Right atrium auricular region (tissue), 2 donors: ENCODE measurements at regions not wholly inside any gene's neighbourhood (a gene's known extent, or its start where the extent isn't known, plus 50 kb on each side); places are given as distances from the start of the nearest gene placed in this dataset.

ENCODE experiments used
- DNase-seq: peaks from one replicate; pipeline ENCODE4 v3.0.0-alpha.2; 2019; ENCODE audit warnings: low spot score
- H3K27ac ChIP-seq, 2 donors: fragments of 200-600 bp; sonication (generic); 1 replicate in 1 of 2; 2 replicates in 1 of 2; pipeline ENCODE4 v1.5.1; 2016 to 2019
- H3K27me3 ChIP-seq, 2 donors: fragments of 200-600 bp; sonication (generic); one replicate each; pipeline versions ENCODE4 v1.5.1 to v1.6.0; 2017 to 2019
- H3K36me3 ChIP-seq: fragments of 200-600 bp; sonication (generic); one replicate; pipeline ENCODE4 v1.5.1; 2016
- H3K4me1 ChIP-seq, 2 donors: fragments of 200-600 bp; sonication (generic); one replicate each; pipeline versions ENCODE4 v1.5.1 to v1.6.0; 2017 to 2019
- H3K4me3 ChIP-seq, 2 donors: fragments of 200-600 bp; sonication (generic); 1 replicate in 1 of 2; 2 replicates in 1 of 2; pipeline ENCODE4 v1.5.1; 2017 to 2019; ENCODE audit warnings: mild to moderate bottlenecking in 1 of 2, moderate library complexity in 1 of 2
- H3K9me3 ChIP-seq, 2 donors: fragments of 200-600 bp; sonication (generic); one replicate each; pipeline ENCODE4 v1.5.1; 2019
- TF ChIP-seq, protein P1 (sequence below), 2 donors: fragments of 200-600 bp; sonication (generic); IDR thresholded peaks; one replicate each; pipeline ENCODE4 v1.5.1; 2019; ENCODE audit warnings: antibody characterized with exemption in 2 of 2

DNA sequence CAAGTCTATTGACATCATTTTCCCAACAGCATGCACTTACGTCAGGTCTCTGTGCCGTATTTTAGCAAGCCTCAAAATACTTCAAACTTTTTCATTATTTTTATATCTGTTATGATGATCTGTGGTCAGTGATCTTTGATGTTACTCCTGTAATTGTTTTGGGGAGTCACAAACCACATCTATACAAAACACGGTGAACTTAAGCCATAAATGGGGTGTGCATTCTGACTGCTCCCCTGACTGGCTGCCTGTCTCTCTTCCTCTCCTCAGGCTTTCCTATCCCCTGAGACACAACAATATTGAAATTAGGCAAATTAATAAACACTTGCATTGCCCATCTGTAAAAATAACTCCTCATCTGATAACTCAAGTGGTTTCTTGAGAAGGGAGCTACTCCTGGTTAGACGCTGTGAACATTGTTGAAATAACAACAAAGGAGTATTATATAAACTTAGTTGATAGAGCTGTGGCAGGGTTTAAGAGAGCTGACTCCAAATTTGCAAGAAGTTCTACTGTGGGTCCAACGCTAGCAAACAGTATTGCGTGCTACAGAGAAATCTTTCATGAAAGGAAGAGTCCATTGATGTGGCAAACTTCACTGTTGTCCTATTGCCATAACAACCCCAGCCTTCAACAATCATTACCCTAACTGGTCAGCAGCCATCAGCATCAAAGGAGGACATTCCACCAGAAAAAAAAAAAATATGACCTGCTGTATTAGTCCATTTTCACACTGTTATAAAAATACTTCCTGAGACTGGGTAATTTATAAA, 105.8 kb upstream of the DSCAM start:
- Histone ChIP-seq H3K27me3 (no peaks in the 10 kb centered on the region), H3K9me3 (no peaks in the 10 kb centered on the region), H3K27ac (no peak overlapping the region), H3K4me1 (no peaks in the 10 kb centered on the region), H3K36me3 (no peaks in the 10 kb centered on the region), H3K4me3 (no peak overlapping the region)
- TF ChIP-seq, protein P1, sequence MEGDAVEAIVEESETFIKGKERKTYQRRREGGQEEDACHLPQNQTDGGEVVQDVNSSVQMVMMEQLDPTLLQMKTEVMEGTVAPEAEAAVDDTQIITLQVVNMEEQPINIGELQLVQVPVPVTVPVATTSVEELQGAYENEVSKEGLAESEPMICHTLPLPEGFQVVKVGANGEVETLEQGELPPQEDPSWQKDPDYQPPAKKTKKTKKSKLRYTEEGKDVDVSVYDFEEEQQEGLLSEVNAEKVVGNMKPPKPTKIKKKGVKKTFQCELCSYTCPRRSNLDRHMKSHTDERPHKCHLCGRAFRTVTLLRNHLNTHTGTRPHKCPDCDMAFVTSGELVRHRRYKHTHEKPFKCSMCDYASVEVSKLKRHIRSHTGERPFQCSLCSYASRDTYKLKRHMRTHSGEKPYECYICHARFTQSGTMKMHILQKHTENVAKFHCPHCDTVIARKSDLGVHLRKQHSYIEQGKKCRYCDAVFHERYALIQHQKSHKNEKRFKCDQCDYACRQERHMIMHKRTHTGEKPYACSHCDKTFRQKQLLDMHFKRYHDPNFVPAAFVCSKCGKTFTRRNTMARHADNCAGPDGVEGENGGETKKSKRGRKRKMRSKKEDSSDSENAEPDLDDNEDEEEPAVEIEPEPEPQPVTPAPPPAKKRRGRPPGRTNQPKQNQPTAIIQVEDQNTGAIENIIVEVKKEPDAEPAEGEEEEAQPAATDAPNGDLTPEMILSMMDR (IDR thresholded peaks at IDR 0.05): no peak
- no peak for DNase-seq

DNA sequence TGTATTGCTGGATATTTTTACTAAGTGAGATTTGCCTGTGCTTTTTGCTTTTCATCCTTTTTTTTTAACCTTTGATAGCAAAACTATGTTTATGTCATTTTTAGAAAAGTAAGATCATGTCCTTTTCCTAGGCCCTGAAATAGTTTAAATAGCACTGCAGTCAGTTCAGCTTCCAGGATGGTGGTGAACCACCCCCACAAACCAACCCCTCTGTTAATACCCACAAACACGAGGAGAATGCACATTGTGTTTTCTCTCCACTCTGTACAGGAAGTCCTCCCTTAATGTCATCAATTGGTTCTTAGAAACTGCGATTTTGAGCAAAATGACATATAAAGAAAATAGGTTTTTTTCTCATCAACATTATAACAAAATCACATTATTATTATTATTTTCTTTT, 117.7 kb upstream of the DSCAM start:
- peaks cover 0 to 3% of the 10 kb centered on the region in 2 donors for H3K9me3 ChIP-seq
- H3K36me3 ChIP-seq: no peaks in the 10 kb centered on the region
- no peak for DNase-seq
- H3K27ac ChIP-seq: no peak overlapping the region
- TF ChIP-seq, protein P1 (IDR thresholded peaks at IDR 0.05): no peak
- no peaks in the 10 kb centered on the region for H3K4me1 ChIP-seq
- no peaks in the 10 kb centered on the region for H3K27me3 ChIP-seq
- H3K4me3 ChIP-seq: no peak overlapping the region

DNA sequence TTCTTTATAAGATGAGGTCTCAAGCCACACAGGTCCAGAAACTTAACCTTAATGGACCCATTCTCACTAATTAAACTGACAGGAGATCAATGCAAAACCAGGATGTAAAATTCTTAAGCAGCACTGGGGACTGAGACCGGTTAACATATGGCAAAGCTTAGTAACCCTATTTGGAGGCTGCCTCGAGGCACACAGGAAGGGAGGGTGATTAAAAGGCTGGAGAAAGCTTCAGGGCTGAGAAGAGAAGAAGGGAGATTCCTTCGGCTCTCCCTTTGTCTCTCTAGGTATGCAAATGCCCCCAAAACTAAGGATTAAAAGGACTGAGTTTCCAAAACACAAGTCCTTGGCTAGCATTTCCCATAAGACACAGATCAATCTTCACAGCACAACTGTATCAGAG, 120.8 kb upstream of the DSCAM start:
- Histone ChIP-seq H3K27ac (no peak overlapping the region), H3K27me3 (no peaks in the 10 kb centered on the region), H3K4me1 (no peaks in the 10 kb centered on the region), H3K36me3 (no peaks in the 10 kb centered on the region), H3K4me3 (no peak overlapping the region), H3K9me3 (no peaks in the 10 kb centered on the region)
- TF ChIP-seq, protein P1 (IDR thresholded peaks at IDR 0.05): no peak
- no peak for DNase-seq

DNA sequence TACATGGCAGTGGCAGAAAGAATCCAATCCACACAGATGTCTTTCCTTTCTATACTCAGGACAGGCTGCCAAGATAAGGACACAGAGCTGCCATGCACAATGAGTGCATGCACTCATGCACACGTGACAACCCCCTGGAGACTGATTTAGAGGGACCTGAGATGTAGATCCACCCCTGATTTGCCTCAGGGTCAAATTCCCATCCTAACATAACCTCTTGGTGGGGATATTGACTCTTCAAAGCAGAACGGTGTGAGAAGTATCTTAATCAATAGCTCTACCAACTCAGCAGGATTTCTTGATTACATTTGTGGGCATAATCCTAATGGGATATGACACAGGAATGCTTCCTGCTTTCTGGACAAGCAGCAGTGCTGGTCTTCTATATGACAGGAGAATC, 125.2 kb upstream of the DSCAM start:
- no peak overlapping the region for H3K27ac ChIP-seq

DNA sequence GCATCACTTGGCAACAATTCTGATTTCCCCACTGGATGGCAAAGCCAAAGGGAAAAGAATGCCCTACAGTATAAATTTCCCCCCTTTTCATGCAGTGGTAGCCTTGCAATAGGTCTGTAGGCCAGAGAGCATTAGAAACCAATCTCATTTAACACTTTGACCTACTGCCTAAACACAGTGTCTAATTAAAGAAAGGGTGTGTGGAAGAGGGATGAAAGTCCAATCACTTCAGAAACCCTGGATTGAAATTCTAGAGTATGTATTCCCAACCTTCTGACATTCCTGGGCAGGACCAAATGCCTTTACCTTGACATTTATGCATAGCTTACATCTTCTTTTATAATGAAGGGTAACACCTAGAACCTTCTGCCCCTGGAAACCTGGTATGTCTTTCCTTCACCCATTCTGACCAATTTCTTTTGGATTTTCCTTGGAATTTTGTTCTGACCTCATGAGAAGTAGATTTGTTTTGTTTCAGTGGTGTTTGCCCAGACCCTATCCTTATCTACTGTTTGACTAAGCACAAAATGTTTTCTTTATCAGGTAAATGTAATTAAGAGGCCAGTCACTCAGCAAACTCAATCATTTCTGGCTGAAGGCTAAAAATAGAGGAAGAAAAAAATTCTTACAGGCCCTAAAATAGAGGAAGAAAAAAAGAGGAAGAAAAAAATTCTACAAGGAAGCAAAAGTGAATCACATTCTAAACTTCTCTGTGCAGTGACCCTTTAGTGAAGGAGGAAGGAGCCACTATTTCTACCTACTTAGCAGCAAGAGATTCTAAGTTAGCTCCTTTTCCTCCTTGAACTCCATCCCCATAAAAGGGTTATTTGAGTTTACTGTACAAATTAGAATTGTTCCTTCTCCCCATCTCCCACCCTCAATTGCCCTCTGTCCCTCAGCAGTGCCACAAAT, 129.5 kb upstream of the DSCAM start:
- no peak for DNase-seq

More for the DNA sequence above, 125.2 kb upstream of the DSCAM start:
- no peaks in the 10 kb centered on the region for H3K27me3 ChIP-seq
- peaks cover 0 to 12% of the 10 kb centered on the region in 2 donors for H3K9me3 ChIP-seq
- TF ChIP-seq, protein P1 (IDR thresholded peaks at IDR 0.05): no peak
- H3K4me3 ChIP-seq: no peak overlapping the region
- no peak for DNase-seq
- H3K36me3 ChIP-seq: no peaks in the 10 kb centered on the region
- no peaks in the 10 kb centered on the region for H3K4me1 ChIP-seq

More for the DNA sequence above, 129.5 kb upstream of the DSCAM start:
- Histone ChIP-seq H3K4me1 (no peaks in the 10 kb centered on the region), H3K36me3 (no peaks in the 10 kb centered on the region), H3K4me3 (no peak overlapping the region), H3K27ac (no peak overlapping the region), H3K27me3 (no peaks in the 10 kb centered on the region), H3K9me3 (peaks cover 0 to 18% of the 10 kb centered on the region in 2 donors)
- TF ChIP-seq, protein P1 (IDR thresholded peaks at IDR 0.05): no peak
